K562 (cell line): ENCODE measurements at regions not wholly inside any gene's neighbourhood (a gene's known extent, or its start where the extent isn't known, plus 50 kb on each side); places are given as distances from the start of the nearest gene placed in this dataset.

Experiments used
- PYGO2 ChIP-seq: fragments of 450-650 bp; IDR thresholded peaks from 2 replicates; pipeline ENCODE4 v1.6.1; 2016; ENCODE audit warnings: mild to moderate bottlenecking, missing genetic modification characterization, moderate library complexity, missing compliant biosample characterization
- REST ChIP-seq, 2 experiments: fragments of 450-650 bp; formaldehyde crosslinking in 1 of 2; IDR thresholded peaks; 2 replicates each; pipeline versions ENCODE4 v1.4.0 to v1.6.1; 2014 to 2020; ENCODE audit warnings: mild to moderate bottlenecking in 2 of 2, borderline replicate concordance in 1 of 2, low read depth in 1 of 2
- USF2 ChIP-seq: sonication (generic); formaldehyde crosslinking; IDR thresholded peaks from 2 replicates; pipeline ENCODE4 v1.5.0; 2020; ENCODE audit warnings: missing genetic modification reagents
- ZNF143 ChIP-seq: sonication (generic); formaldehyde crosslinking; IDR thresholded peaks from 2 replicates; pipeline ENCODE4 v1.9.0; 2022; ENCODE audit warnings: mild to moderate bottlenecking, missing genetic modification reagents
- ZNF75A ChIP-seq: fragments of 450-650 bp; formaldehyde crosslinking; IDR thresholded peaks from 2 replicates; pipeline ENCODE4 v1.4.0; 2020; ENCODE audit warnings: mild to moderate bottlenecking

GRCh38 chrX:6761251-6761650, 226.3 kb upstream of the VCX3A start (continued):
- TF ChIP-seq REST (IDR thresholded peaks at IDR 0.05; ENCODE audit: borderline replicate concordance) (no peak), REST (CRISPR knock-in tag; IDR thresholded peaks at IDR 0.05; ENCODE audit: low read depth) (no peak), ZNF75A (CRISPR knock-in tag) (no peak), USF2 (no peak), PYGO2 (tag) (no peak), ZNF143 (CRISPR knock-in tag) (no peak)
